ENCODE measurements at regions not wholly inside any gene's neighbourhood (a gene's known extent, or its start where the extent isn't known, plus 50 kb on each side); places are given as distances from the start of the nearest gene placed in this dataset.

DNA sequence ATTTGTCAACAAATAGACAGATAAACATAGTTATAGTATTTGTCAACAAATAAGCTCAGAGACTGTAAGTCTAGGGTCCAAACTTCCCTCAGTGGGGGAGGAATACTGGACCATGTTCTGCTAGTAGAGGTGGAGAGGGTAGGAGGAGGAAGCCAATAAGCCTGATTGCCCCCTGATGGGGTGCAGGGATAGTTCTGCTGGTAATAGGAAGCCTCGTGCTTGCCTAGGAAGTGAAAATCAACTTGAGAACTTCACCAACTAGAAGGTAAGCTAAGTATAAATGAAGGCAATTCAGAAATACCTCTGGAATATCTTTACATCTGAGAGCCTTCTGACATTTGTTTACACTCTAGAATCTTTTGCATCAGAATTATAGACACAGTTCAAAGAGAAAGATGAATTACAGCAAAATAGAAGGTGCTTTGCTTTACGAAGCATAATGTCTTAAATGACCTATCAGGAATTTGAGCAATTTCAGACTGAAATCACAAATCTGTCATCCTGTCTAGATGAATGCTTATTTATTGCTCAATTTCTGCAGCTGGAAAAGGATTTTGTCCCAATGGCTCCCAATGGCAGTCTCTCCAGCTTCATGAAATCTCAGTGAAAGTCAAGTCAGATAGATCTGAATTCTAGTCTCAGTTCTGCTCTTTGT, 225.6 kb upstream of the TBC1D5 start:
- TF ChIP-seq, protein P1, sequence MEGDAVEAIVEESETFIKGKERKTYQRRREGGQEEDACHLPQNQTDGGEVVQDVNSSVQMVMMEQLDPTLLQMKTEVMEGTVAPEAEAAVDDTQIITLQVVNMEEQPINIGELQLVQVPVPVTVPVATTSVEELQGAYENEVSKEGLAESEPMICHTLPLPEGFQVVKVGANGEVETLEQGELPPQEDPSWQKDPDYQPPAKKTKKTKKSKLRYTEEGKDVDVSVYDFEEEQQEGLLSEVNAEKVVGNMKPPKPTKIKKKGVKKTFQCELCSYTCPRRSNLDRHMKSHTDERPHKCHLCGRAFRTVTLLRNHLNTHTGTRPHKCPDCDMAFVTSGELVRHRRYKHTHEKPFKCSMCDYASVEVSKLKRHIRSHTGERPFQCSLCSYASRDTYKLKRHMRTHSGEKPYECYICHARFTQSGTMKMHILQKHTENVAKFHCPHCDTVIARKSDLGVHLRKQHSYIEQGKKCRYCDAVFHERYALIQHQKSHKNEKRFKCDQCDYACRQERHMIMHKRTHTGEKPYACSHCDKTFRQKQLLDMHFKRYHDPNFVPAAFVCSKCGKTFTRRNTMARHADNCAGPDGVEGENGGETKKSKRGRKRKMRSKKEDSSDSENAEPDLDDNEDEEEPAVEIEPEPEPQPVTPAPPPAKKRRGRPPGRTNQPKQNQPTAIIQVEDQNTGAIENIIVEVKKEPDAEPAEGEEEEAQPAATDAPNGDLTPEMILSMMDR (conservative IDR thresholded peaks at IDR 0.05; ENCODE audit: low read depth, low read length) = no peak
- DNase-seq (ENCODE audit: low read depth) = no peak

DNA sequence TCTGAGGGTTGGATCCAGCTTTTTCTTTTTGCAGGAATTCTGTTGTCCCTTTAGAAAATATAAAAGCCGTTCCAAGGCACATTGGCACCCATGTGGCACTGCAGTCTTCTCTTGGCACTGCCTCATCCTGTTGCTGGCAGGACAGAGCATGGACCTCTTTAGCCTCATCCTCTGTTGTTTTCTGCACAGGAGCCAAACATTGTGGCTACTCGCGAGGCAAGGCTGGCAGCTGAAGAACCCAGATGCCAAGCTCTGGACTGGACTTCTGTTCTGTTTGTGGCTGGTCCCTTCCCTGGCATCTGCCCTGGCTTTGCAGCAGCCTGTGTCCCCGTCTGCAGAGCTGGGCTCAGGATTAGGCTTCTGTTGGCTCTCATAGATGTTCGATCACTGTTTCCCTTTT, 224.7 kb upstream of the TBC1D5 start:
- TF ChIP-seq, protein P1 (conservative IDR thresholded peaks at IDR 0.05; ENCODE audit: low read depth, low read length) = no peak
- no peak for DNase-seq (ENCODE audit: low read depth)
- no peak overlapping the region for H3K4me3 ChIP-seq (ENCODE audit: low read depth, low read length)

More for the DNA sequence above, 225.6 kb upstream of the TBC1D5 start:
- H3K4me3 ChIP-seq (ENCODE audit: low read depth, low read length) = no peak overlapping the region

DNA sequence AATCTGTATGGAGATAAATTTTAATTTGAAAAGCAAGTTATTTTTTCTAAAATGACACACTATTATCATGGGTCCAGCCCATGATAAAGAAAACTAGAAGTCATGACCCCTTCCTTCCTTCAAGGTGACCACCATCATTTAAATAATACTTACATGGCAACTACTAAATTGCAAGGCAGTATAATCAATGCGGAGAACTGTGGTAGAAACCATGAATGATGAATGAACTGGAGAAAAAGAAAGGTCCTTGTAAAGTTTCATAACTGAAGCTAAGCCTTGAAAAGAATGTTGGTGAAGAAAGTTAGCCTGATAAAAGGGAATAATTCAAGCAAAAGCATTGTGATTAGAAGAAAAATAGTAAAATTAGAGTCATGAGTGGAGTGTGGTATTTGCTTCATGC, 222.9 kb upstream of the TBC1D5 start:
- no peak for DNase-seq (ENCODE audit: low read depth)
- H3K4me3 ChIP-seq (ENCODE audit: low read depth, low read length) = no peak overlapping the region
- TF ChIP-seq, protein P1 (conservative IDR thresholded peaks at IDR 0.05; ENCODE audit: low read depth, low read length) = no peak

DNA sequence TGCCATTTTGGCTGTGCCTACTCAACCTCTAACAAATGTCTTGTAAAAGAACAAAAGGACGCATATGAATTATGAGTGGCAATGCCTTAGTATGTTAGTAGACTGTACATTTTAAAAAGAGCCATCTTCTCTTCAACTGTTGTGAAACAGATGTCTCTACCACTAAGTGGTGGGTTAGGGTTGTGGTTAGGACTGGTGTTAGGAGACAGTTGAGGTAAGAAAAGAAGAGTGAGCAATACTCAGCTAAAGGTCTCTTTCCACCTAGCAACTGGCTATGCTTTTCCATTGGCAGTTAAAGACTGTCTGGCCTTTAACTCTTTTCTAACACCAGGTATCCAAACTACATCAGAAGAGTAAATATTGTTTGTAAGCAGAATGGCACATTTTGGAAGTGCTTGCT, 221.7 kb upstream of the TBC1D5 start:
- no peak overlapping the region for H3K4me3 ChIP-seq (ENCODE audit: low read depth, low read length)
- TF ChIP-seq, protein P1 (conservative IDR thresholded peaks at IDR 0.05; ENCODE audit: low read depth, low read length) = no peak
- no peak for DNase-seq (ENCODE audit: low read depth)

DNA sequence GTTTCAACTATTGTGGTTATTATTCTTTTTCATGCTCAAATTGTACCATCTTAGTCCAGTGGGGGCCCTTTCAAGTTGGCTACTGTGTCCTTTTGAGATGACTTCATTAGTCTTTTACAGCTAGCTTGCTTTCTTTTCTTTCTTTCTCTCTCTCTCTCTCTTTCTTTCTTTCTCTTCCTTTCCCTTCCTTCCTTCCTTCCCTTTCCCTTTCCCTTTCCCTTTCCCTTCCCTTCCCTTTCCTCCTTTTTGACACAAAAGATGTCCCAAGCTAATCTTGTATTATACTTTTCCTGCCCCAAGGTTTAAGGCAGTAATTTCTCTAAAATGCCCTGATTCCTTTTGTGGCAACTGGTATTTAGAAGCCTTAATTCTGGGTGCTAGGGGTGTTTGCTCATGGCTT, 213.0 kb upstream of the TBC1D5 start:
- no peak overlapping the region for H3K4me3 ChIP-seq (ENCODE audit: low read depth, low read length)
- DNase-seq (ENCODE audit: low read depth) = no peak
- TF ChIP-seq, protein P1 (conservative IDR thresholded peaks at IDR 0.05; ENCODE audit: low read depth, low read length) = no peak

DNA sequence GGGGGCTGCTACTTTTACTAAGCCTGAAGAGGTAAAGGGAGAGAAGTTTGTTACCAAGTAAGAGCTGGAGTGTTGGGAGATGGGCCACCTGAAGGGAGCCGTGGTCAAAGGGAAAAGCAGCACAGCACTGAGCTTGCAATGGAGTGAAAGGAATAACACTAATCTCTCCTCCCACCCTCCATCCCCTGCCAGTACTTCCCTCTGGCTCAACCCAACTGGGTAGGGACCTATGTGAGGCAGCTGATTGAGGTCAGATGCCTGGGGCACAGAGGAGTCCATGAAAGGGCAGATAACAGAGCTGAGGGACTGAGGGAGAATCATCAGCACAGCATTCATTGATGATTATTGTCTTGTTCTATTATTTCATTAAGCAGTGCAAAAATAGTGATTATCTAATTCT, 212.4 kb upstream of the TBC1D5 start:
- TF ChIP-seq, protein P1 (conservative IDR thresholded peaks at IDR 0.05; ENCODE audit: low read depth, low read length) = no peak

DNA sequence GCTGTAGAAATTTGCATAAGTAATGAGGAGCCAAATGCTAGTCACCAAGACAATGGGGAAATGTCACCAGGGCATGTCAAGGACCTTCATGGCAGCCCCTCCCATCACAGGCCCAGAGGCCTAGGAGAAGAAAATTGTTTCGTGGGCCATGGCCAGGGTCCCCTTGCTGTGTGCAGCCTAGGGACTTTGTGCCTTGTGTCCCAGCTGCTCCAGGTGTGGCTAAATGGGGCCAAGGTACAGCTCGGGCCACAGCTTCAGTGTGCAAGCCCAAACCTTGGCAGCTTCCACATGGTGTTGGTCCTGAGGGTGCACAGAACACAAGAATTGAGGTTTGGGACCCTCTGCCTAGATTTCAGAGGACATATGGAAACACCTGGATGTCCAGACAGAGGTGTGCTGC, 208.8 kb upstream of the TBC1D5 start:
- TF ChIP-seq, protein P1 (conservative IDR thresholded peaks at IDR 0.05; ENCODE audit: low read depth, low read length) = no peak
- no peak for DNase-seq (ENCODE audit: low read depth)

More for the DNA sequence above, 212.4 kb upstream of the TBC1D5 start:
- no peak overlapping the region for H3K4me3 ChIP-seq (ENCODE audit: low read depth, low read length)
- DNase-seq (ENCODE audit: low read depth) = no peak

More for the DNA sequence above, 208.8 kb upstream of the TBC1D5 start:
- no peak overlapping the region for H3K4me3 ChIP-seq (ENCODE audit: low read depth, low read length)
